D721Med (cell line): ENCODE measurements at regions not wholly inside any gene's neighbourhood (a gene's known extent, or its start where the extent isn't known, plus 50 kb on each side); places are given as distances from the start of the nearest gene placed in this dataset.
A peak's percentile ranks its signal among the peaks of the same experiment; 100 is the strongest.

ENCODE experiments used
- DNase-seq: peaks from one replicate; pipeline ENCODE4 v3.0.0; 2011; ENCODE audit warnings: low spot score; ENCODE audit not compliant: insufficient read length
- FAIRE-seq: peaks from 2 replicates; lab custom pipeline; 2011; peaks lifted over from hg19 to GRCh38; lab: Jason Lieb, UNC
- TF ChIP-seq, protein P1 (sequence below): IDR thresholded peaks from 2 replicates; pipeline ENCODE4 v1.5.1; 2012; ENCODE audit warnings: mild to moderate bottlenecking, control low read depth; ENCODE audit not compliant: insufficient read depth; ENCODE audit errors: missing control alignments

GRCh38 chr2:76639171-76639680 lies 883.0 kb downstream of the LRRTM4 start:
- TF ChIP-seq, protein P1, sequence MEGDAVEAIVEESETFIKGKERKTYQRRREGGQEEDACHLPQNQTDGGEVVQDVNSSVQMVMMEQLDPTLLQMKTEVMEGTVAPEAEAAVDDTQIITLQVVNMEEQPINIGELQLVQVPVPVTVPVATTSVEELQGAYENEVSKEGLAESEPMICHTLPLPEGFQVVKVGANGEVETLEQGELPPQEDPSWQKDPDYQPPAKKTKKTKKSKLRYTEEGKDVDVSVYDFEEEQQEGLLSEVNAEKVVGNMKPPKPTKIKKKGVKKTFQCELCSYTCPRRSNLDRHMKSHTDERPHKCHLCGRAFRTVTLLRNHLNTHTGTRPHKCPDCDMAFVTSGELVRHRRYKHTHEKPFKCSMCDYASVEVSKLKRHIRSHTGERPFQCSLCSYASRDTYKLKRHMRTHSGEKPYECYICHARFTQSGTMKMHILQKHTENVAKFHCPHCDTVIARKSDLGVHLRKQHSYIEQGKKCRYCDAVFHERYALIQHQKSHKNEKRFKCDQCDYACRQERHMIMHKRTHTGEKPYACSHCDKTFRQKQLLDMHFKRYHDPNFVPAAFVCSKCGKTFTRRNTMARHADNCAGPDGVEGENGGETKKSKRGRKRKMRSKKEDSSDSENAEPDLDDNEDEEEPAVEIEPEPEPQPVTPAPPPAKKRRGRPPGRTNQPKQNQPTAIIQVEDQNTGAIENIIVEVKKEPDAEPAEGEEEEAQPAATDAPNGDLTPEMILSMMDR, result no peak
- FAIRE-seq (no peak), DNase-seq (no peak)

- TF ChIP-seq, protein P1, result no peak
- DNase-seq (no peak), FAIRE-seq (no peak)
Observed at GRCh38 chr2:76633276-76633921, 888.8 kb downstream of the LRRTM4 start.

DNA sequence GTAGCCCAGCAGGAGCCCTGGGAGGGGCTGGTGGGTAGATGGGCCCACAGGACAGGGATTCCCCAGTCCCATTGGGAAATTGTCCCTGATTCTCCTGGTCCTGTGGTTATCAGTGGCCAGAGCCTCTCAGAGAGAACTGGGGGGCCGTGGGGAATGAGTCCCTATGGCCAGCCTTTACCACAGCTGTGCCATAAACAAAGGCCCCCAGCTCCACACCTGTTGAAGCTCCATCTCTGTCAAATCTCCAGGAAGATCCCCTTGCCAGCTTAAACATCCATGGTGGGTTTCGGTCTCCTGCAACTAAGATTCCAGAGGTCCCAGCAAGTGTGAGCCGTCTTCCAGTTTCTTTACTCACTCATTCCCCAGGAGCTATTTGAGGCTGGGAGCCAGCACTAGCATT lies 897.1 kb downstream of the LRRTM4 start:
- TF ChIP-seq, protein P1, result no peak
- DNase-seq (no peak), FAIRE-seq (no peak)

DNA sequence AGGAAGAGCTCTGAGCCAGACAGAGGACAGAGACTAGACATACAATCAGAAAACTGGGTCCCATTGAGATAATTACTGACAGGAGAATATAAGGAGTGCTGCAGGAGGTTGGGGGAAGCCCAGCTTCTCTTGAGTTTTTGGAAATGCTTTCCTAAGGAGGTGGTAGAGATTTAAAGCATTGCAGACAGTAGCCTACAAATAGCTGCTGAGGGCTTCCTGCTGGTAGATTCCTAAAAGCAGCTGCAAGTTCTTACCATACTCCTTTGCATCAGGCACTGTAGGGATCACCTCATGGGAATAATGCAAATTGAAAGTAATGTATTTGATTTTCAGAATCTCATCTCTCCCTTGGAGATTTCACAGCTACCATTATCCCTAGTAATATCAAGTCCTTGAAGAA lies 902.6 kb upstream of the GCFC2 start:
- TF ChIP-seq, protein P1, result no peak
- FAIRE-seq (no peak), DNase-seq (no peak)

GRCh38 chr2:76612764-76613163 lies 902.0 kb upstream of the GCFC2 start:
- TF ChIP-seq, protein P1, result no peak
- no peak for DNase-seq
- no peak for FAIRE-seq

DNA sequence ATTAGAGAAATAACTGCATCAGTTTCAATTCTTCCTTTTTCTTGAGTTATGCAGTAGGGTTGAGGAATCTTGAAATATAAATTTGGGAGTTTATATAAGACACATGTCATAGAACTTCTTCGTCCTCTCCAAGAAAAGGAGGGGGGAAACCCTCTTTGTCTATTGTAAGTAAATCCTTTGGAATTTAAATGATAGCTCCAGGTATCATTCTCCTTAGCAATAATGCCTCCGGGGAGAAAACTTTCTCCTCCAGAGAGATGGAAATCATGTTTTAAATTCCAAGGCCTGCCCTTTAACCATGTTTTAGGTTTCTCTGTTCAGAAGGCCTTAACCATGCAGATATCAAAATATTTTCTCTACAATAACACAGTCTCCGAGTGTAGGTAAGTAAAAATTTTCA lies 899.7 kb upstream of the GCFC2 start:
- DNase-seq, result no peak
- FAIRE-seq, result no peak
- TF ChIP-seq, protein P1, result no peak

DNA sequence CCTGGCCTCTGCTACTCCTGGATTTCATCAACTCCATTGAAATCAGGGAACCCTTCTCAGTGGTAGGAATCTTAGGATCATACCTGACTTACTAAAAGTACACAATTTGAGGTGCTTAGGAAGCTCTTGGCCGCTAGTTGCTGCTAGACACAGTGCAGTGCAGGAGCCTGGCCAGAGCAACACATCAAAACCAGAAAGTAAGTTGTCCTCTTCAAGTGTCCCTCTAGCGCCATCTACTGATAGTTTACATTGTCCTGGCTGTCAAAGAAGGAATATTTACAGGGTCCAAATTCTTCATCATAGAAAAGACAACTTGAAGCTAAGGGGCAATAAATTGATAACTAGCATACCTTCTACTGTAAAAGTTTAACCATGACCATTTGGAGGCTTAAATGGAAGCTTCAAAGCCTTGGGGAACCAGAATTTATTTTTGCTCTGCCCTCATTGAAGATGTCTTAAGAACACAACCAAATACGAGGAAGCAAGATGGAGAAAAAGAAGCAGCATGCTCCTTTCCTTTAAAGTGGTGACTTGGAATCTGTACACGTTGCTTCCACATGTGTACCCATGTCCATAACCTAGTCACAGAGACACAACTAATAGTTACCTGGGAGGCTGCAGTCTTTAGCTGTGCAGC lies 889.1 kb upstream of the GCFC2 start:
- DNase-seq (no peak), FAIRE-seq (no peak)
- TF ChIP-seq, protein P1, result peak; percentile 75
